GM12891 (cell line): ENCODE measurements at regions not wholly inside any gene's neighbourhood (a gene's known extent, or its start where the extent isn't known, plus 50 kb on each side); places are given as distances from the start of the nearest gene placed in this dataset.
"Not testable (repeated sequence)": the region's sequence is repeated elsewhere in the genome, so short reads cannot be mapped to it uniquely, and the experiment has no call there.

ENCODE experiments used
- DNase-seq: peaks from one replicate; pipeline ENCODE4 v3.0.0; 2011; ENCODE audit warnings: low spot score; ENCODE audit not compliant: insufficient read length
- FAIRE-seq: peaks from 2 replicates; lab custom pipeline; 2011; peaks lifted over from hg19 to GRCh38; lab: Jason Lieb, UNC
- PAX5 ChIP-seq: IDR thresholded peaks from 2 replicates; pipeline ENCODE4 v1.6.1; 2011; ENCODE audit warnings: low read length, moderate library complexity, mild to moderate bottlenecking; ENCODE audit not compliant: insufficient read depth, severe bottlenecking
- POLR2A ChIP-seq: IDR thresholded peaks from 2 replicates; pipeline ENCODE4 v1.6.1; 2011; ENCODE audit warnings: low read depth, low read length, control low read depth
- POLR2AphosphoS5 ChIP-seq: IDR thresholded peaks from 2 replicates; pipeline ENCODE4 v1.6.1; 2011; ENCODE audit warnings: low read depth, low read length, control low read depth
- POU2F2 ChIP-seq: IDR thresholded peaks from 2 replicates; pipeline ENCODE4 v1.6.1; 2011; ENCODE audit warnings: low read depth, mild to moderate bottlenecking, control low read depth, low read length, moderate library complexity
- SPI1 ChIP-seq: IDR thresholded peaks from 2 replicates; pipeline ENCODE4 v1.6.1; 2011; ENCODE audit warnings: low read depth, low read length, control low read depth
- TAF1 ChIP-seq: IDR thresholded peaks from 2 replicates; pipeline ENCODE4 v1.6.1; 2011; ENCODE audit warnings: low read depth, low read length, control low read depth

DNA sequence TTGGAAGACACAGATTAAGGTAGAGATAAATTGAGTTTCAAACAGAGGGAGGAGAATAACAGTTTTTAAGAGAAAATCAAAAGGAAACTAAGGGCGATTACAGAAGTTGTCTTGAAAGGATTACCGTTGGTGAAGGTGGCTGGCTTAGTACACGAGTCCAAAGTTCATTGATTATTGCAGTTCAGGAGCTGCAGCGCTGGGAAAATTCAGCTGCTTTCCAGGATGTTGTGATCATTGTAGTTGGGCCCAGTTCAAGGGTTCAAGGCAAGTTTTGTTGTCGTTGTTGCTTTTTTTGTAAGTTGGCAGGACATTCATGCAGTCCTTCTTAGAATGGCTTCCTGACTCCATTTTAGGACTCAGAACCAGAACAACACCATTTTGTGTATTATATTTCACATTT, 461.7 kb downstream of the RAPGEF2 start:
- TF ChIP-seq POU2F2: no peak
- TF ChIP-seq PAX5: no peak
- TF ChIP-seq TAF1: no peak
- no peak for TF ChIP-seq POLR2AphosphoS5
- no peak for TF ChIP-seq SPI1
- no peak for TF ChIP-seq POLR2A
- no peak for FAIRE-seq
- no peak for DNase-seq

- FAIRE-seq: no peak
- TF ChIP-seq POLR2AphosphoS5 (no peak), PAX5 (no peak), SPI1 (no peak)
- no peak for DNase-seq
Observed at GRCh38 chr4:159566786-159567185, 463.9 kb downstream of the RAPGEF2 start.

- DNase-seq: no peak
- TF ChIP-seq POU2F2: no peak
- TF ChIP-seq POLR2AphosphoS5: no peak
- TF ChIP-seq TAF1: no peak
- TF ChIP-seq POLR2A: no peak
- TF ChIP-seq SPI1: no peak
- TF ChIP-seq PAX5: no peak
- FAIRE-seq: no peak
Observed at GRCh38 chr4:159577241-159577640, 474.4 kb downstream of the RAPGEF2 start.

GRCh38 chr4:159582685-159583084, 479.8 kb downstream of the RAPGEF2 start:
- DNase-seq (no peak), FAIRE-seq (no peak)
- no peak for TF ChIP-seq POU2F2
- TF ChIP-seq POLR2A: no peak
- no peak for TF ChIP-seq PAX5
- no peak for TF ChIP-seq SPI1
- no peak for TF ChIP-seq POLR2AphosphoS5
- no peak for TF ChIP-seq TAF1

DNA sequence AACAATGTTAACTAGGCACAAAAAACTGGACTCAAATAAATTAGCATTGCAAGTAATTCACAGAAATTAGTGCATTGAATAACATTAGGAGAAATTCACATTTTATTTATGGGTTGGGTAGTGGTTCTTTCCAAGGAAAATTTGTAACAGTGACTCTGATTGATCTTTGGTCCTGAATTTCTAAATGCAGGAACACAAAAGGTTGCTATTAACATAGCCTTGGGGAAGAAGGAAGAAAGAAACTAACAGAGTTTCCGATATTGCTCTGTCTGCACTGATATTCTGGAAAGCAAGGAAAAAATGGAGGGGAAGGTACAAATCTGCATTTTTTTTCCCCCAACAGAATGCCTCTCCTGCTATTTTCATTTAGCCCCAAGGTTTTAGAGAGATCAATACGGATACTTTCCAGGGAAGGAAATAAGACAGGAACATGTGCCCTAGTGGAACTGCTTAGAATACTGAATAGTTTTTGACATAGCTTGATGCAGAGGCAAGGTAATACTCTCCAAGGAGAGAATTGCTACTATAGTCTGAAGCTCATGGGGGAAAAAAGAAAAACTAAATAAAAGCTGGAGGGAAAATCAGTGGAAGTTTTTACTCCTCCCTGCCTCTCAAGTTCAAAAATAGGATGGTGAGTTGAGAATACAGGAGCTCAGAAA, 490.1 kb downstream of the RAPGEF2 start:
- TF ChIP-seq POLR2AphosphoS5: no peak
- TF ChIP-seq TAF1: no peak
- TF ChIP-seq PAX5: no peak
- TF ChIP-seq POU2F2: no peak
- no peak for TF ChIP-seq SPI1
- TF ChIP-seq POLR2A: no peak
- no peak for FAIRE-seq

GRCh38 chr4:159593681-159594080, 490.8 kb downstream of the RAPGEF2 start:
- FAIRE-seq (no peak), DNase-seq (no peak)
- TF ChIP-seq POU2F2 (no peak), PAX5 (no peak), POLR2A (no peak), SPI1 (no peak)

More for the DNA sequence above, 490.1 kb downstream of the RAPGEF2 start:
- no peak for DNase-seq

DNA sequence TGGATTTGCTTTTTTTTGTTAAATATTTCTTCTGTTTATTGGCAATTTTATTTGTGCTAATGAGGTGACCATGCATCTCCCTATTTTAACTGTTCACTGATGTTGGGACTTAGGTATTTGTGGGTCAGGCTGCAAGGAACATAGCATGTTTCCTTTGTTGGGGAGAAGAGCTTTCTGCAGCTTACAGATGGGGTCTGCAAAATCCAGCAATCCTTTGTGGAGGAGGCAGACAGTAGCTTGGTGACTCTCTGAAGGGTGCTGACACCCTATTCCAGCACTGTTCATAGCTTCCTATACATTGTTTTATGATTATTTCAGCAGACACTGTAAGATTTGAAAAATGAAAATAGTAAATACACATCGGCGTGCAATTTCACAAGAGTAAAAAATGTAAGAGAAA, 491.7 kb downstream of the RAPGEF2 start:
- FAIRE-seq (no peak), DNase-seq (no peak)
- TF ChIP-seq POU2F2 (no peak), POLR2A (no peak), TAF1 (no peak), POLR2AphosphoS5 (no peak), SPI1 (no peak), PAX5 (no peak)

GRCh38 chr4:159595101-159595500, 492.2 kb downstream of the RAPGEF2 start:
- not testable (repeated sequence) for FAIRE-seq, DNase-seq

- no peak for FAIRE-seq
- TF ChIP-seq PAX5 (no peak), SPI1 (no peak), POU2F2 (no peak), TAF1 (no peak), POLR2AphosphoS5 (no peak), POLR2A (no peak)
- DNase-seq: no peak
Observed at GRCh38 chr4:159598602-159599001, 495.7 kb downstream of the RAPGEF2 start.

DNA sequence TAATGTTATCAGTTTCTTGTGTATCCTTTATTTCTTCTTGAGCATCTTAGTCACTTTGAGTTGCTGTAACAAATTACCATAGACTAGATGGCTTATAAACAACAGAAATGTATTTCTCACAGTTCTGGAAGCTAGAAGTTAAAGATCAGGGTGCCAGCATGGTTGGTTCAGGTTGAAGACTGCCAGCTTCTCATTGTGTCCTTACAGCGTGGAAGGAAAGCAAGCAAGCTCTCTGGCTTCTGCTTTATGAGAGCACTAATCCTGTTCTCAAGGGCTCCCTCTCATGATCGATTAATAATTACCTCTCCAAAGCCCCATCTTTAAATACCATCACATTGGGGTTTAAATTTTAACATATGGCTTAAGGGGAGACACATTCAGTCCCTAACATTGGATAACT, 497.2 kb downstream of the RAPGEF2 start:
- FAIRE-seq (no peak), DNase-seq (no peak)
- TF ChIP-seq SPI1 (no peak), POLR2A (no peak), POU2F2 (no peak), TAF1 (no peak), POLR2AphosphoS5 (no peak), PAX5 (no peak)

DNA sequence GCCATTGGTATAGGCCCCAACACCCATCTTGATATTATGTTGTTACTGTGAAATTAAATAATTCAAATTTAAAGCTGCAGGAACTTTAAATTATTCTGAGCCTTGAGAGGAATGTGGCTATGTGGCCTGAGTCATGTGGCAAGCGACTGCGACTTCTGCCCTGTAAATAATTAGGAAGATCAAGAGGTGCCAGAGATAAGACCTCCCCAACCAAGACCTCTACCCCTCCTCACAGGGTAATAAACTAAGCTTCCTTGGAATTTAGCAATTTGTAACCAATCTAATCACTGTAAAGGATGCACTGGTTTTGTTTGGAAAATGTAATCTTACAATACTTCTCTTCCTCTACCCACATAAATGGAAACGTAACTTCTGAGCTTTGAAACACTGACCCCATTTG, 501.9 kb downstream of the RAPGEF2 start:
- FAIRE-seq: no peak
- TF ChIP-seq SPI1 (no peak), POU2F2 (no peak)
- no peak for DNase-seq
